ENCODE measurements at regions not wholly inside any gene's neighbourhood (a gene's known extent, or its start where the extent isn't known, plus 50 kb on each side); places are given as distances from the start of the nearest gene placed in this dataset.
"Not testable (repeated sequence)": the region's sequence is repeated elsewhere in the genome, so short reads cannot be mapped to it uniquely, and the experiment has no call there.

DNA sequence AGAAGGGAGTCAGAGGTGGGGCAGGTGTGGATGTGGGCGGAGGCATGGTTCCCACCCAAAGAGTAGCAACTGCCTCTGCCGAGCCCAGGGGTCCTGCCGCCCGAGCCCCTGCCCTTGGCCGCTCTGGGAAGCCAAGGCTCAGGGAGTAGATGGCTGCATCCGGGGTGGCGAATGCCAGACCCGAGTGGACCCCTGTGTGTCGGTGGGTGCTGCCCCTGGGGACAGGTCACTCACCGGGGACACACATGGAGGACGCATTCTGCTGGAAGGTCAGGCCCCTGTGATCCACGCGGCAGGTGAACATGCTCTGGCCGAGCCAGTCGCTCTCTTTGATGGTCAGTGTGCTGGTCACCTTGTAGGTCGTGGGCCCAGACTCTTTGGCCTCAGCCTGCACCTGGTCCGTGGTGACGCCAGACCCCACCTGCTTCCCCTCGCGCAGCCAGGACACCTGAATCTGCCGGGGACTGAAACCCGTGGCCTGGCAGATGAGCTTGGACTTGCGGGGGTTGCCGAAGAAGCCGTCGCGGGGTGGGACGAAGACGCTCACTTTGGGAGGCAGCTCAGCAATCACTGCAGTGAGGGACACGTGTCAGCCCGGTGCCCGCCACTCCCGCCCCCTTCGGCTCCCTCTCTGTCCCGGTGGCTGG is 329.0 kb downstream of the TMEM121 start:
- no peak for DNase-seq

DNA sequence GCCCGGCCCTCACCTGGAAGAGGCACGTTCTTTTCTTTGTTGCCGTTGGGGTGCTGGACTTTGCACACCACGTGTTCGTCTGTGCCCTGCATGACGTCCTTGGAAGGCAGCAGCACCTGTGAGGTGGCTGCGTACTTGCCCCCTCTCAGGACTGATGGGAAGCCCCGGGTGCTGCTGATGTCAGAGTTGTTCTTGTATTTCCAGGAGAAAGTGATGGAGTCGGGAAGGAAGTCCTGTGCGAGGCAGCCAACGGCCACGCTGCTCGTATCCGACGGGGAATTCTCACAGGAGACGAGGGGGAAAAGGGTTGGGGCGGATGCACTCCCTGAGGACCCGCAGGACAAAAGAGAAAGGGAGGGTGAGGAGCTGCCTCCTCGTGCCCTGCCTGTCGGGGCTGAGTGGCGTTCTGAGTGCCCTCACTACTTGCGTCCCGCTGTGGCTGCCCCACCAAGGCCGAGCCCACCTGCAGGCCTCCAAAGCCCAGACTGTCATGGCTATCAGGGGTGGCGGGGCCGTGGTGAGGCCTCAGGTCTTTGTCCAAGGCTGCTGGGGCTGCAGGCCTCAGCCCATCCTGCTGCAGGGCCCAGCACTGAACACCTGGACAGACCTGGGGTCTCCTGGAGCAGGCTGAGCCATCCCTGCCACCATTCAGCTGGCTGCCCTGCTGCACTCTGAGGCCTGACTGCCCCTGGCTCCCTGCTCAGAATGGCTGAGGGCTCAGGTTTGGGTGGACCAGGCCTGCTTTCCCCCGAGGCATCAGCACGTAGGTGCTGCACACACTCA is 329.7 kb downstream of the TMEM121 start:
- no peak for DNase-seq

GRCh38 chr14:105856676-105857219 is 330.4 kb downstream of the TMEM121 start:
- DNase-seq = no peak

- no peak for DNase-seq
Observed at GRCh38 chr14:105857220-105857825, 330.9 kb downstream of the TMEM121 start.

DNA sequence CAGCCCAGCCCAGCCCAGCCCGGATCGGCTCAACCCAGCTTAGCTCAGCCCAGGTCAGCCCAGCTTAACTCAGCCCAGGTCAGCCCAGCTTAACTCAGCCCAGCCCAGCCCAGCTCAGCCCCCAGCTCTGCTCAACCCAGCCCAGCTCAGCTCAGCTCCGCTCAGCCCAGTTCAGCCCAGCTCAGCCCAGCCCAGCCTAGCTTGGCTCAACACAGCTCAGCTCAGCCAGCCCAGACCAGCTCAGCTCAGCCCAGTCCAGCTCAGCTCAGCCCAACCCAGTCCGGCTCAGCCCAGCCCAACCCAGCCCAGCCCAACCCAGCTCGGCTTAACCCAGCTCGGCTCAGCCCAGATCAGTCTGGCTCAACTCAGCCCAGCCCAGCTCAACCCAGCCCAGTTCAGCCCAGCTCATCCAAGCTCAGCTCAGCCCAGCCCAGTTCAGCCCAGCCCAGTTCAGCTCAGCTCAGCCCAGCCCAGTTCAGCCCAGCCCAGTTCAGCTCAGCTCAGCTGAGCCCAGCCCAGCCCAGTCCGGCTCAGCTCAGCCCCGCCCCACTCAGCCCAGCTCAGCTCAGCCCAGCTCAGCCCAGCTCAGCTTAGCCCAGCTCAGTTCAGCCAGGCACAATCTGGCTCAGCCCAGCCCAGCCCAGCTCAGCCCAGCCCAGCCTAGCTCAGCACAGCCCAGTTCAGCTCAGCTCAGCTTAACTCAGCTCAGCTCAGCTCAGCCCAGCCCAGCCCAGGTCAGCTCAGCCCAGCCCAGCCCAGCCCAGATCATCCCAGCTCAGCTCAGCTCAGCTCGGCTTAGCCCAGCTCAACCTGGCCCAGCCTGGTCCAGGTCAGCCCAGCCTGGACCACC is 331.7 kb downstream of the TMEM121 start:
- DNase-seq = no peak

DNA sequence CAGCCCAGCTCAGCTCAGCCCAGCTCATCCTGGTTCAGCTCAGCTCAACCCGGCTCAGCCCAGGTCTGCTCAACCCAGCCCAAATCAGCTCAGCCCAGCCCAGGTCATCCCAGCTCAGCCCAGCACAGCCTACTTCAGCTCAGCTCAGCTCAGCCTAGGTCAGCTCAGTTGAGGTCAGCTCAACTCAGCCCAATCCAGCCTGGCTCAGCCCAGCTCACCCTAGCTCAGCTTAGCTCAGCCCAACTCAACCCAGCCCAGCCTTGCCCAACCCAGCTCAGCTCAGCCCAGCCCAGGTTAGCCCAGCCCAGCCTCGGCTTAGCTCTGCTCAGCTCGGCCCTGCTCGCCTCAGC is 332.3 kb downstream of the TMEM121 start:
- DNase-seq = no peak

DNA sequence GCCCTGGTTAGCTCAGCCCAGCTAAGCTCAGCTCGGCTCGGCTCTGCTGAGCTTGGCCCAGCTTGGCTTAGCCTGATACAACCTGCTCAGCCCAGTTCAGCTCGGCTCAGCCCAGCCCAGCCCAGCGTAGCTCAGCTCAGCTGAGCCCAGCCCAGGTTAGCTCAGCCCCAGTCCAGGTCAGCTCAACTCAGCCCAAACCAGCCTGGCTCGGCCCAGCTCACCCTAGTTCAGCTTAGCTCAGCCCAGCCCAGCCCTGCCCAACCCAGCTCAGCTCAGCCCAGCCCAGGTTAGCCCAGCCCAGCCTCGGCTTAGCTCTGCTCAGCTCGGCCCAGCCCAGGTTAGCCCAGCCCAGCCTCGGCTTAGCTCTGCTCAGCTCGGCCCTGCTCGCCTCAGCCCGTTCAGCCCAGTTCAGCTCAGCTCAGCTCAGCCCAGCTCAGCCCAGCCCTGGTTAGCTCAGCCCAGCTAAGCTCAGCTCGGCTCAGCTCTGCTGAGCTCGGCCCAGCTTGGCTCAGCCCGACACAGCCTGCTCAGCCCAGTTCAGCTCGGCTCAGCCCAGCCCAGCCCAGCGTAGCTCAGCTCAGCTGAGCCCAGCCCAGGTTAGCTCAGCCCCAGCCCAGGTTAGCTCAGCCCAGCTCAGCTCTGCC is 332.8 kb downstream of the TMEM121 start:
- DNase-seq = not testable (repeated sequence)

GRCh38 chr14:105859717-105860614 is 333.6 kb downstream of the TMEM121 start:
- no peak for DNase-seq

DNA sequence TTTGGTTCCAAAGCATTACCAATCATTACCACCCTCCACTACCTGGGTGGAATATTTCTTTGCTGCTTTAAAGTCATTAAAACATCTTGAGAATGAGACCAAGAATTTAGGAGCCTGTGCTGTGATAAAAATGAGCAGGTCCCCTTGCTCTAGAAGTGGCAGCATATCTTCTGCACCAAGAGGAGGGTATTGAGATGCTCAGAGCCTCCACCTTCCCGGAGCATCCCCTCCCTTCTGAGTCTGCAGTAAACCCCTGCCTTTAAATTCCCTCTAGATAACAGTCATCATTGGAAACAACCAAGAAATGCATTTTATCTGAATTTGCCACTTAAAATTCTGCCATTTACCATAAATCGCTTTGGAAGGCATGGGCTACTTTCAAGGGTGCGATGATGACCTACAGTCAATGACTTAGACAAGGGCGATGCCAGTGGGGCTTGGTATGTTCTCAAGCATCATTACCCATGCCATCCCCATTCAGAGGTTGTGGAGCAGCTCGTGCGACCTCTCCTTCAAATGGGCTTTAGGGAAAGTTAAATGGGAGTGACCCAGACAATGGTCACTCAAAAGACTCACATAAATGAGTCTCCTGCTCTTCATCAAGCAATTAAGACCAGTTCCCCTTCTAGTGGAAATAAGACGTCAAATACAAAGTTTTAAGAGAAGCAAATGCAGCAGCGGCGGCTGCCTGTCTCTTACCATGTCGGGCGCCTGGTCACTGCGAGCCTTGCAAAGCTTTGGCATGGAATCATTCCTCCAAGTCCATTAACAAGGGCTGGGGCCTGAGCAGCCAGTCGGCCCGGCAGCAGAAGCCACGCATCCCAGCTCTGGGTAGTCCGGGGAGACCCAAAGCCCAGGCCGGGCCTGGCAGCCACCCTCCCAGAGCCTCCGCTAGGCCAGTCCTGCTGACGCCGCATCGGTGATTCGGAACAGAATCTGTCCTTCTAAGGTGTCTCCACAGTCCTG is 334.5 kb downstream of the TMEM121 start:
- no peak for DNase-seq

- no peak for DNase-seq
Observed at GRCh38 chr14:105861985-105862465, 335.6 kb downstream of the TMEM121 start.

GRCh38 chr14:105862581-105863239 is 336.3 kb downstream of the TMEM121 start:
- DNase-seq = no peak

DNA sequence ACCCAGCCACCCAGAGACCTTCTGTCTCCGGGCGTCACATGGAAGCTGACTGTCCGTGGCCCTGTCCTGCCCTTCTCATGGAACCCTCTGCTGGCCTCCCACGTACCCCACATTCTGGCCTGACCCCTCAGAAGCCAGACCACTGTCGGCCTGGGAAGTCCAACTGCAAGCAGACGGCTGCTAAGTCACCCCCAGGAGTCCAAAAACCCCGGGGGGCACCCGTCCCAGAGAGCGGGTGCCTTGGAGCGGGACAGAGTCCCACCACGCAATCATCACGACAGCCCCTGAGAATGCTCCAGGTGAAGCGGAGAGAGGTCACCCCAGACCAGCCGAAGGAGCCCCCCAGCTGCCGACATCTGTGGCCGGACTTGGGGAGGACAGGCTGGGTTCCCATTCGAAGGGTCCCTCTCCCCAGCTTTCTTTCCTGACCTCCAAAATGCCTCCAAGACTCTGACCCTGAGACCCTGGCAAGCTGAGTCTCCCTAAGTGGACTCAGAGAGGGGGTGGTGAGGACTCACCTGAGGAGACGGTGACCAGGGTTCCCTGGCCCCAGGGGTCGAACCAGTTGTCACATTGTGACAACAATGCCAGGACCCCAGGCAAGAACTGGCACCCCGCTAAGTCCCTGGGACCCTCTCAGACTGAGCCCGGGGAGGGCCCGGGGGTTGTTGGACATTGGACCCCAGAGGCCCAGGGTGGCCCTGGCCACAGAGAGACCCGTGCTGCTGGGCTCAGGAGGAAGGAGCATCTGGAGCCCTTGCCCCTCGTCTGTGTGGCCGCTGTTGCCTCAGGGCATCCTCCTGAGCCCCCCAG is 337.1 kb downstream of the TMEM121 start:
- DNase-seq = no peak

GRCh38 chr14:105864116-105864515 is 337.7 kb downstream of the TMEM121 start:
- no peak for DNase-seq

- no peak for DNase-seq
Observed at GRCh38 chr14:105864651-105865265, 338.4 kb downstream of the TMEM121 start.

DNA sequence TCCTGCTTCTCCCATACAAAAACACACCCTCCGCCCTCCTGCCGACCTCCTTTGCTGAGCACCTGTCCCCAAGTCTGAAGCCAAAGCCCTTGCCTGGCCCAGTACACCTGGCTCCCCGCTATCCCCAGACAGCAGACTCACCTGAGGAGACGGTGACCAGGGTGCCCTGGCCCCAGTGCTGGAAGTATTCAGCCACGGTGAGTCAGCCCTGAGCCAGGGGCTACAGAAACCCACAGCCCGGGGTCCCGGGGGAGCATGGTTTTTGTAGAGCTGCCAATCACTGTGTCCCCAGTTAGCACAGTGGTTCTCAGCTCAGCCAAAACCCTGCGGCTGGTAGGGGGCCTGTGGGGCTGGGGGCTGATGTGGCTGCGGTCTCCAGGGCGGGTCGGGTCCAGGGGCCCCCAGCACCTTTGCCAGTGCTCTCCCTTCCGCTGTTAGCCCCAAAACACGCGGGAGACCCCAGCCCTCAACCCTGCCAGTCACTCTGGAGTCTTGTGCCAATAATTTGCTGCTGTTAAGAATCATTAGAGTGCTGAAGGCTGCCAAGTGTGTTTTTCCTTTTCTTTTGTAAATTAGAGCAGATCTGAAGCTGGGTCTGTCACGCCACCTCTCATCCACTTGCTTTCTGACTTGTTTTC is 339.0 kb downstream of the TMEM121 start:
- no peak for DNase-seq
